Panc1 (cell line): ENCODE measurements at regions not wholly inside any gene's neighbourhood (a gene's known extent, or its start where the extent isn't known, plus 50 kb on each side); places are given as distances from the start of the nearest gene placed in this dataset.

ENCODE experiments used
- POLR2AphosphoS5 ChIP-seq: IDR thresholded peaks from 2 replicates; pipeline ENCODE4 v1.6.1; 2012; ENCODE audit warnings: mild to moderate bottlenecking, low read depth, low read length, moderate library complexity
- REST ChIP-seq, 2 experiments: IDR thresholded peaks; 2 replicates each; pipeline ENCODE4 v1.6.1; 2011 to 2012; ENCODE audit warnings: low read depth in 2 of 2, control low read depth in 1 of 2, low read length in 1 of 2, mild to moderate bottlenecking in 1 of 2, moderate library complexity in 1 of 2; ENCODE audit not compliant: insufficient read depth in 1 of 2
- TF ChIP-seq, protein P1 (sequence below): fragments of 450-650 bp; IDR thresholded peaks from 2 replicates; pipeline ENCODE4 v1.5.1; 2017; ENCODE audit warnings: mild to moderate bottlenecking

- TF ChIP-seq, protein P1, sequence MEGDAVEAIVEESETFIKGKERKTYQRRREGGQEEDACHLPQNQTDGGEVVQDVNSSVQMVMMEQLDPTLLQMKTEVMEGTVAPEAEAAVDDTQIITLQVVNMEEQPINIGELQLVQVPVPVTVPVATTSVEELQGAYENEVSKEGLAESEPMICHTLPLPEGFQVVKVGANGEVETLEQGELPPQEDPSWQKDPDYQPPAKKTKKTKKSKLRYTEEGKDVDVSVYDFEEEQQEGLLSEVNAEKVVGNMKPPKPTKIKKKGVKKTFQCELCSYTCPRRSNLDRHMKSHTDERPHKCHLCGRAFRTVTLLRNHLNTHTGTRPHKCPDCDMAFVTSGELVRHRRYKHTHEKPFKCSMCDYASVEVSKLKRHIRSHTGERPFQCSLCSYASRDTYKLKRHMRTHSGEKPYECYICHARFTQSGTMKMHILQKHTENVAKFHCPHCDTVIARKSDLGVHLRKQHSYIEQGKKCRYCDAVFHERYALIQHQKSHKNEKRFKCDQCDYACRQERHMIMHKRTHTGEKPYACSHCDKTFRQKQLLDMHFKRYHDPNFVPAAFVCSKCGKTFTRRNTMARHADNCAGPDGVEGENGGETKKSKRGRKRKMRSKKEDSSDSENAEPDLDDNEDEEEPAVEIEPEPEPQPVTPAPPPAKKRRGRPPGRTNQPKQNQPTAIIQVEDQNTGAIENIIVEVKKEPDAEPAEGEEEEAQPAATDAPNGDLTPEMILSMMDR, result no peak
- TF ChIP-seq POLR2AphosphoS5 (no peak), REST (IDR thresholded peaks at IDR 0.05; ENCODE audit: insufficient read depth in 1 of 2, low read depth in 2 of 2, low read length in 1 of 2) (no peak)
Observed at GRCh38 chr6:140382355-140382754, 1007.9 kb upstream of the CITED2 start.
